Calu3 (cell line): ENCODE measurements at regions not wholly inside any gene's neighbourhood (a gene's known extent, or its start where the extent isn't known, plus 50 kb on each side); places are given as distances from the start of the nearest gene placed in this dataset.

Source experiments
- BruUV-seq: library from RNA; stranded (reverse); fragments of 400-500 nt; replicated peaks from 2 replicates; lab custom pipeline; 2021; lab: Mats Ljungman, UMichigan
- CTCF ChIA-PET: fragments of 300-600 bp; sonication (Branson Sonifier 250); formaldehyde crosslinking; loops from one replicate; lab custom pipeline; 2022; ENCODE audit warnings: antibody characterized with exemption; lab: Charles Lee
- DNase-seq: peaks from one replicate; pipeline ENCODE4 v3.0.0; 2022
- H3K27ac Mint-ChIP-seq: one replicate; pipeline ENCODE4 v1.8.0; 2022; ENCODE audit warnings: mixed read lengths; ENCODE audit not compliant: unreplicated experiment
- H3K27me3 Mint-ChIP-seq: one replicate; pipeline ENCODE4 v1.8.0; 2022; ENCODE audit warnings: mixed read lengths; ENCODE audit not compliant: unreplicated experiment
- H3K36me3 Mint-ChIP-seq: one replicate; pipeline ENCODE4 v1.8.0; 2022; ENCODE audit warnings: mild to moderate bottlenecking, moderate library complexity, mixed read lengths; ENCODE audit not compliant: insufficient read depth, unreplicated experiment
- H3K4me1 Mint-ChIP-seq: one replicate; pipeline ENCODE4 v1.8.0; 2022; ENCODE audit warnings: mild to moderate bottlenecking, low read depth, mixed read lengths; ENCODE audit not compliant: unreplicated experiment
- H3K4me3 Mint-ChIP-seq: one replicate; pipeline ENCODE4 v1.8.0; 2022; ENCODE audit warnings: mild to moderate bottlenecking, low read depth, moderate library complexity, mixed read lengths; ENCODE audit not compliant: unreplicated experiment
- H3K9me3 Mint-ChIP-seq: one replicate; pipeline ENCODE4 v1.8.0; 2022; ENCODE audit warnings: low read depth, mixed read lengths; ENCODE audit not compliant: unreplicated experiment
- intact Hi-C: fragments of 100-400 bp; cut with micrococcal nuclease; formaldehyde crosslinking; loops from one replicate; pipeline ENCODE4 v1.10.0; 2022; ENCODE audit not compliant: unreplicated experiment
- TF ChIP-seq, protein P1 (sequence below): fragments of 200-600 bp; IDR thresholded peaks from one replicate; pipeline ENCODE4 v1.8.0; 2022; ENCODE audit warnings: antibody characterized with exemption; ENCODE audit not compliant: unreplicated experiment

DNA sequence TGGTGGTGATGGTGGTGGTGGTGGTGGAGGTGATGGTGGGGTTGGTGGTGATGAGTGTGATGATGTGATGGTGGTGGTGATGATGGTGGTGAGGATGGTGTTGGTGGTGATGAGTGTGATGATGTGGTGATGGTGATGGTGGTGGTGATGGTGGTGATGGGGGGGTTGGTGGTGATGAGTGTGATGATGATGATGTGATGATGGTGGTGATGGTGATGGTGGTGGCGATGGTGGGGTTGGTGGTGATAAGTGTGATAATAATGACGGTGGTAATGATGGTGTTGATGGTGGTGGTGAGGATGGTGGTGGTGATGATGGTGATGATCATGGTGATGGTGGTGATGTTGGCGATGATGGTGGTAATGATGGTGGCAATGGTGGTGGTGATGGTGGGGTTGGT lies 67.7 kb downstream of the RRM2 start:
- Mint-ChIP-seq H3K27ac (no peak overlapping the region), H3K4me1 (no peaks in the 10 kb centered on the region), H3K9me3 (peaks cover 6% of the 10 kb centered on the region), H3K4me3 (no peak overlapping the region), H3K36me3 (peaks cover 10% of the 10 kb centered on the region), H3K27me3 (no peaks in the 10 kb centered on the region)
- DNase-seq, result no peak
- CTCF ChIA-PET, result no interaction called here
- intact Hi-C loops, result no loop called here
- TF ChIP-seq, protein P1, sequence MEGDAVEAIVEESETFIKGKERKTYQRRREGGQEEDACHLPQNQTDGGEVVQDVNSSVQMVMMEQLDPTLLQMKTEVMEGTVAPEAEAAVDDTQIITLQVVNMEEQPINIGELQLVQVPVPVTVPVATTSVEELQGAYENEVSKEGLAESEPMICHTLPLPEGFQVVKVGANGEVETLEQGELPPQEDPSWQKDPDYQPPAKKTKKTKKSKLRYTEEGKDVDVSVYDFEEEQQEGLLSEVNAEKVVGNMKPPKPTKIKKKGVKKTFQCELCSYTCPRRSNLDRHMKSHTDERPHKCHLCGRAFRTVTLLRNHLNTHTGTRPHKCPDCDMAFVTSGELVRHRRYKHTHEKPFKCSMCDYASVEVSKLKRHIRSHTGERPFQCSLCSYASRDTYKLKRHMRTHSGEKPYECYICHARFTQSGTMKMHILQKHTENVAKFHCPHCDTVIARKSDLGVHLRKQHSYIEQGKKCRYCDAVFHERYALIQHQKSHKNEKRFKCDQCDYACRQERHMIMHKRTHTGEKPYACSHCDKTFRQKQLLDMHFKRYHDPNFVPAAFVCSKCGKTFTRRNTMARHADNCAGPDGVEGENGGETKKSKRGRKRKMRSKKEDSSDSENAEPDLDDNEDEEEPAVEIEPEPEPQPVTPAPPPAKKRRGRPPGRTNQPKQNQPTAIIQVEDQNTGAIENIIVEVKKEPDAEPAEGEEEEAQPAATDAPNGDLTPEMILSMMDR, result no peak
- BruUV-seq, result no TSS peak

DNA sequence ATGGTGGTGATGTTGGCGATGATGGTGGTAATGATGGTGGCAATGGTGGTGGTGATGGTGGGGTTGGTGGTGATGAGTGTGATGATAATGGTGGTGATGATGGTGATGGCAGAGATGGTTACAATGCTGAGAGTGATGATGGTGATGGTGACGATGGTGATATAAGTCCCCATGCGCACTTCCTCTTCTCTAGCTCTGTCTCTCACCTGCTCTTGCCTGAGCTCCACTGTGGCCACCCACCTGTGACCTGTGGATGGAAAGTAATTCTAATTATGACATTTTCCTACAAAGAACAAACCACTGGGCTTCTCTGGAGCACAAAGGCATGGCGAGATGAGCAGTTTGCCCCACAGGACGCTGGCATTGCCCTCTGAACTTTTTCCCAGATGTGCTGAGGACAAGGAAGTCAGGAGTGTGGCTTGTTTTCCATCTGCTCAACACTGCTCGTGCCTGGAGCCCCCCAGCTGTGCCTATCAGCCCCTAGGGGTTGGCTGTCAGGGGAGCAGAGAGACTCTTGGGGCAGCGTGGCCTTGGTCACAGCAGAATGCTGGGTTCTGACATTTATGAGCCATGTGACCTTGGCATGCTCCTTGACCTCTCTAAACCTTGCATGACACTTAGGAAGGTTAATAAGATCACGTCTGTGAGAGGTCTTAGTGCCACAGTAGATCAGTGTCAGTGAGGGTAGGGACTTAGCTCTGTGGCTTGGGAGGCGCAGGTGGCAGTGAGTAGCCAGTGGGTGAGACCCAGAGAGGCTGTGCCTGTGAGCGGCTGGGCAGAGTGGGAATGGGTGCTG lies 68.4 kb downstream of the RRM2 start:
- Mint-ChIP-seq H3K4me1 (no peaks in the 10 kb centered on the region), H3K4me3 (no peak overlapping the region), H3K27me3 (no peaks in the 10 kb centered on the region), H3K27ac (no peak overlapping the region), H3K36me3 (peaks cover 10% of the 10 kb centered on the region), H3K9me3 (peaks cover 6% of the 10 kb centered on the region)
- no peak for DNase-seq
- intact Hi-C loops, result no loop called here
- BruUV-seq, result no TSS peak
- TF ChIP-seq, protein P1, result no peak
- CTCF ChIA-PET, result no interaction called here

DNA sequence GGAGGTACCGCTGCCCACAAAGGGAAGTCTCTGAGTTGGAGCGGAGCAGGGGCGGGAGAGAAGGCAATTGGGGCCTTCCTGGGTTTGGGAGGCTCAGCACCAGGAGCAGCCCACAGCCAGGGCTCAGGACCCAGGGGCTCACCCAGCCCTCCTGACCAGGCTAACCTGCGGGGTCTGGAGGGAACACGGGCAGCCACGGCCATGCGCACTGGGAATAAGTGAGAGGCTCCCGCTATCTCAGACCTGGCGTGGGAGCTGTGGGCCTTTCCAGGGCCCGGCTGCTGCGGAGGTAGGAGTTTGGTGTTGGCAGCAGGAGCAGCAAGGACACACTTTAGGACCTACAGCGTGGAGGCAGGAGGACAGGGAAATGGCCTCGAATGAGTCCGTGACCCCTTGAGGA lies 69.0 kb downstream of the RRM2 start:
- TF ChIP-seq, protein P1, result no peak
- Mint-ChIP-seq H3K27ac (no peak overlapping the region), H3K27me3 (no peaks in the 10 kb centered on the region), H3K4me3 (no peak overlapping the region), H3K9me3 (peaks cover 6% of the 10 kb centered on the region), H3K4me1 (no peaks in the 10 kb centered on the region), H3K36me3 (peaks cover 10% of the 10 kb centered on the region)
- DNase-seq, result no peak
- CTCF ChIA-PET, result no interaction called here
- BruUV-seq, result no TSS peak
- intact Hi-C loops, result no loop called here

DNA sequence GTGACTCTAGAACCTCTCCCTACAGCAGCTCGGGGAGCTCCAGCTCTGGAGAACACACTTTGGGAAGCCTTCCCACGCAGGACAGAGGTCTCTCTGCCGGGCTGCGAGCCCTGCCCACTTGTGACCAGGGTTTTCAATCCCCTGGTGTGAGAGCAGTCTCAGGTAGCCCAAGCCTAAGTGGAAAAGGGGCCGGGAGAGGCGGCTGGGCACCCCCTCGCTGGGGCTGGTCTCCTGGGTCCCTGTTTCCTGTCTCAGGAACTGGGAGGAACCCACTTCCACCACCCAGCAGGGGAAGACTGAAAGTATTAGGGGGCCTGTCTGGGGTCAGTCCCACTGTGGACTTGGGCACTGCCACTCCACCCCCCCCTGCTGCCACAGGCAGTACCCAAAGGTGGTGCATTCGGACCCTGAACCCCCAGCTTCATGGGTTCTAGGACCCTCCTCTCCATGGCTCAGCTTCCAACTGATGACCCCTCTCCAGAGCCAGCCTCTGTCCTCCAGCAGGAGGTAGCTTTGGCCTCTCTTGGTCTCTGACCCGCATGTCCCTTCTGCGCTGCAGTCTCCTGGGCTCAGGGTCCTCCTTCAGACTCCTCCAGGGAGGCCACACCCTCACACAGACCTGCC lies 70.0 kb downstream of the RRM2 start:
- Mint-ChIP-seq H3K27ac (no peak overlapping the region), H3K4me1 (no peaks in the 10 kb centered on the region), H3K9me3 (peaks cover 6% of the 10 kb centered on the region), H3K27me3 (no peaks in the 10 kb centered on the region), H3K36me3 (peaks cover 10% of the 10 kb centered on the region), H3K4me3 (no peak overlapping the region)
- BruUV-seq, result no TSS peak
- intact Hi-C loops, result no loop called here
- DNase-seq, result no peak
- TF ChIP-seq, protein P1, result no peak
- CTCF ChIA-PET, result no interaction called here
